ENCODE measurements at regions not wholly inside any gene's neighbourhood (a gene's known extent, or its start where the extent isn't known, plus 50 kb on each side); places are given as distances from the start of the nearest gene placed in this dataset.

- TF ChIP-seq STAT6 (CRISPR knock-in tag; IDR thresholded peaks at IDR 0.05; ENCODE audit: borderline replicate concordance) (no peak), RELA (CRISPR knock-in tag; IDR thresholded peaks at IDR 0.05) (no peak), IKZF5 (CRISPR knock-in tag; IDR thresholded peaks at IDR 0.05) (no peak)
These were observed 772.5 kb downstream of the TBC1D22A start (continued) for GRCh38 chr22:47534804-47535410.

- POLR2A ChIA-PET, result no interaction called here
- Histone ChIP-seq H3K79me2 (ENCODE audit: insufficient read depth, low read length) (no peaks in the 10 kb centered on the region), H3K4me1 (ENCODE audit: insufficient read depth, low read length) (no peaks in the 10 kb centered on the region), H3K4me2 (ENCODE audit: low read depth, low read length) (no peak overlapping the region), H3K36me3 (replicated peaks in 1 of 2; ENCODE audit: control insufficient read depth in 1 of 2, insufficient read depth in 2 of 2, low read length in 2 of 2) (no peaks in the 10 kb centered on the region), H3K9ac (ENCODE audit: insufficient read depth, low read depth, low read length) (no peak overlapping the region), H2AFZ (ENCODE audit: low read length) (no peak overlapping the region), H3K27ac (ENCODE audit: extremely low read length, insufficient read depth, low read length) (no peak overlapping the region), H3K9me3 (ENCODE audit: low read length) (no peaks in the 10 kb centered on the region), H3K4me3 (replicated peaks in 1 of 3; ENCODE audit: insufficient read depth in 1 of 3, low read depth in 2 of 3, low read length in 3 of 3) (no peak overlapping the region), H3K27me3 (ENCODE audit: control insufficient read depth in 1 of 2, insufficient read depth in 2 of 2, low read length in 2 of 2) (peaks cover 0 to 7% of the 10 kb centered on the region in 2 experiments; a peak in 2 of 5 replicates), H4K20me1 (ENCODE audit: insufficient read depth, low read length) (no peaks in the 10 kb centered on the region)
- CTCF ChIA-PET (ENCODE audit: low intra/inter-chr PET ratio, low total read pairs), result no interaction called here
- ATAC-seq (no peak), FAIRE-seq (no peak), DNase-seq (ENCODE audit: low spot score) (no peak)
- in situ Hi-C loops (cut with HindIII; ENCODE audit: extremely low pct_ligation_motif_present, low pct_unique_long_range_greater_than_20kb) (no loop called here), intact Hi-C loops (cut with micrococcal nuclease; ENCODE audit: unreplicated experiment) (no loop called here)
- 8% methylated on average over 9 of the region's 11 CpGs for WGBS (ENCODE audit: low lambda C conversion rate)
- no TSS peak for BruUV-seq (replicated peaks)
- TF ChIP-seq HNRNPUL1 (IDR thresholded peaks at IDR 0.05; ENCODE audit: low read depth, low read length) (no peak), KMT2A (CRISPR knock-in tag; IDR thresholded peaks at IDR 0.05) (no peak), ZIK1 (CRISPR knock-in tag; IDR thresholded peaks at IDR 0.05; ENCODE audit: borderline replicate concordance, low read depth) (no peak), ISX (CRISPR knock-in tag; conservative IDR thresholded peaks at IDR 0.05) (no peak), PREB (CRISPR knock-in tag; IDR thresholded peaks at IDR 0.05) (no peak), DNMT3B (CRISPR knock-in tag; conservative IDR thresholded peaks at IDR 0.05) (no peak), ZNF510 (CRISPR knock-in tag; IDR thresholded peaks at IDR 0.05; ENCODE audit: low read depth) (no peak), FOXA1 (IDR thresholded peaks at IDR 0.05) (no peak), FOXA1 (CRISPR knock-in tag; IDR thresholded peaks at IDR 0.05) (no peak), KMT2B (CRISPR knock-in tag; IDR thresholded peaks at IDR 0.05) (no peak), ZNF790 (CRISPR knock-in tag; IDR thresholded peaks at IDR 0.05; ENCODE audit: borderline replicate concordance) (no peak), NBN (conservative IDR thresholded peaks at IDR 0.05) (no peak), ZNF672 (CRISPR knock-in tag; IDR thresholded peaks at IDR 0.05) (no peak), ZNF841 (CRISPR knock-in tag; IDR thresholded peaks at IDR 0.05; ENCODE audit: borderline replicate concordance) (no peak), ZBTB34 (CRISPR knock-in tag; IDR thresholded peaks at IDR 0.05) (no peak)
These were observed 771.7 kb downstream of the TBC1D22A start for GRCh38 chr22:47533961-47534803.

Measured in HepG2 (cell line).